ENCODE measurements at regions not wholly inside any gene's neighbourhood (a gene's known extent, or its start where the extent isn't known, plus 50 kb on each side); places are given as distances from the start of the nearest gene placed in this dataset.

DNA sequence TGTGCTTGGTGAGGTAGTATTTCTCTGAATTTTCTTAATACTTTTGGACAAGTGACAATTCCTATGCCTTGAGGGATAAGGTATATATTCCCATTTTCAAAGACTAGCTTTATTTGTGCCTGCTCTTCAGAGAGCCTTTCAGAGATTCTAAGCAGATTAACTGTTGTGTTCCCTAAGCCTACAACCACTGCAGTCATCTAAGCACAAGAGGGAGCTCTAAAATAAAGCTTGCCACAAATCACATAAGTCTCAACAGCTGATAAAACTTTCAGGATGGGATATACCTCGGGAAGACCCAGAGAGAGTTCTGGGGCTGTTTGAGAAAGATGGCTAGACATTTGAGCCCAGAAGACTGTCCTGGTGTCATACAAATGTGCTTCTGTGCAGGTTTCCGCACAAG is 157.3 kb downstream of the CYLC2 start:
- intact Hi-C loops (cut with micrococcal nuclease; ENCODE audit: unreplicated experiment): no loop called here
- TF ChIP-seq, protein P1, sequence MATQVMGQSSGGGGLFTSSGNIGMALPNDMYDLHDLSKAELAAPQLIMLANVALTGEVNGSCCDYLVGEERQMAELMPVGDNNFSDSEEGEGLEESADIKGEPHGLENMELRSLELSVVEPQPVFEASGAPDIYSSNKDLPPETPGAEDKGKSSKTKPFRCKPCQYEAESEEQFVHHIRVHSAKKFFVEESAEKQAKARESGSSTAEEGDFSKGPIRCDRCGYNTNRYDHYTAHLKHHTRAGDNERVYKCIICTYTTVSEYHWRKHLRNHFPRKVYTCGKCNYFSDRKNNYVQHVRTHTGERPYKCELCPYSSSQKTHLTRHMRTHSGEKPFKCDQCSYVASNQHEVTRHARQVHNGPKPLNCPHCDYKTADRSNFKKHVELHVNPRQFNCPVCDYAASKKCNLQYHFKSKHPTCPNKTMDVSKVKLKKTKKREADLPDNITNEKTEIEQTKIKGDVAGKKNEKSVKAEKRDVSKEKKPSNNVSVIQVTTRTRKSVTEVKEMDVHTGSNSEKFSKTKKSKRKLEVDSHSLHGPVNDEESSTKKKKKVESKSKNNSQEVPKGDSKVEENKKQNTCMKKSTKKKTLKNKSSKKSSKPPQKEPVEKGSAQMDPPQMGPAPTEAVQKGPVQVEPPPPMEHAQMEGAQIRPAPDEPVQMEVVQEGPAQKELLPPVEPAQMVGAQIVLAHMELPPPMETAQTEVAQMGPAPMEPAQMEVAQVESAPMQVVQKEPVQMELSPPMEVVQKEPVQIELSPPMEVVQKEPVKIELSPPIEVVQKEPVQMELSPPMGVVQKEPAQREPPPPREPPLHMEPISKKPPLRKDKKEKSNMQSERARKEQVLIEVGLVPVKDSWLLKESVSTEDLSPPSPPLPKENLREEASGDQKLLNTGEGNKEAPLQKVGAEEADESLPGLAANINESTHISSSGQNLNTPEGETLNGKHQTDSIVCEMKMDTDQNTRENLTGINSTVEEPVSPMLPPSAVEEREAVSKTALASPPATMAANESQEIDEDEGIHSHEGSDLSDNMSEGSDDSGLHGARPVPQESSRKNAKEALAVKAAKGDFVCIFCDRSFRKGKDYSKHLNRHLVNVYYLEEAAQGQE (IDR thresholded peaks at IDR 0.05; ENCODE audit: insufficient read depth in 1 of 2, low read depth in 2 of 2, low read length in 1 of 2): no peak
- TF ChIP-seq SIN3A (IDR thresholded peaks at IDR 0.05; ENCODE audit: borderline replicate concordance, insufficient read depth, low read depth, low read length): no peak
- TF ChIP-seq, protein P2, sequence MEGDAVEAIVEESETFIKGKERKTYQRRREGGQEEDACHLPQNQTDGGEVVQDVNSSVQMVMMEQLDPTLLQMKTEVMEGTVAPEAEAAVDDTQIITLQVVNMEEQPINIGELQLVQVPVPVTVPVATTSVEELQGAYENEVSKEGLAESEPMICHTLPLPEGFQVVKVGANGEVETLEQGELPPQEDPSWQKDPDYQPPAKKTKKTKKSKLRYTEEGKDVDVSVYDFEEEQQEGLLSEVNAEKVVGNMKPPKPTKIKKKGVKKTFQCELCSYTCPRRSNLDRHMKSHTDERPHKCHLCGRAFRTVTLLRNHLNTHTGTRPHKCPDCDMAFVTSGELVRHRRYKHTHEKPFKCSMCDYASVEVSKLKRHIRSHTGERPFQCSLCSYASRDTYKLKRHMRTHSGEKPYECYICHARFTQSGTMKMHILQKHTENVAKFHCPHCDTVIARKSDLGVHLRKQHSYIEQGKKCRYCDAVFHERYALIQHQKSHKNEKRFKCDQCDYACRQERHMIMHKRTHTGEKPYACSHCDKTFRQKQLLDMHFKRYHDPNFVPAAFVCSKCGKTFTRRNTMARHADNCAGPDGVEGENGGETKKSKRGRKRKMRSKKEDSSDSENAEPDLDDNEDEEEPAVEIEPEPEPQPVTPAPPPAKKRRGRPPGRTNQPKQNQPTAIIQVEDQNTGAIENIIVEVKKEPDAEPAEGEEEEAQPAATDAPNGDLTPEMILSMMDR (IDR thresholded peaks at IDR 0.05): no peak
- TF ChIP-seq POLR2AphosphoS5 (IDR thresholded peaks at IDR 0.05; ENCODE audit: low read depth, low read length): no peak
- no peak for TF ChIP-seq TCF7L2 (IDR thresholded peaks at IDR 0.05; ENCODE audit: low read depth, low read length)
- BruUV-seq (replicated peaks): no TSS peak
- Histone ChIP-seq H3K4me1 (ENCODE audit: control insufficient read depth, insufficient read depth, low read length) (no peaks in the 10 kb centered on the region), H3K4me3 (ENCODE audit: low read depth in 2 of 2, low read length in 2 of 2) (no peak overlapping the region), H3K27ac (ENCODE audit: low read length) (no peak overlapping the region), H3K9me3 (ENCODE audit: control insufficient read depth, insufficient read depth, low read depth, low read length) (no peaks in the 10 kb centered on the region), H3K27me3 (ENCODE audit: control insufficient read depth, insufficient read depth, low read length) (no peaks in the 10 kb centered on the region), H3K36me3 (ENCODE audit: control insufficient read depth, insufficient read depth, low read length) (no peaks in the 10 kb centered on the region)
- DNase-seq (ENCODE audit: low read depth, low spot score) (no peak), ATAC-seq (no peak)
- CTCF ChIA-PET: interaction anchor here (0.6 kb wide), 1 partner anchor 107 kb away, joined by 9 read pairs; no protein-coding TSS in a partner anchor
- POLR2A ChIA-PET: no interaction called here
- in situ Hi-C loops (cut with HindIII; ENCODE audit: low pct_unique_long_range_greater_than_20kb, low sequenced_read_pairs): no loop called here

DNA sequence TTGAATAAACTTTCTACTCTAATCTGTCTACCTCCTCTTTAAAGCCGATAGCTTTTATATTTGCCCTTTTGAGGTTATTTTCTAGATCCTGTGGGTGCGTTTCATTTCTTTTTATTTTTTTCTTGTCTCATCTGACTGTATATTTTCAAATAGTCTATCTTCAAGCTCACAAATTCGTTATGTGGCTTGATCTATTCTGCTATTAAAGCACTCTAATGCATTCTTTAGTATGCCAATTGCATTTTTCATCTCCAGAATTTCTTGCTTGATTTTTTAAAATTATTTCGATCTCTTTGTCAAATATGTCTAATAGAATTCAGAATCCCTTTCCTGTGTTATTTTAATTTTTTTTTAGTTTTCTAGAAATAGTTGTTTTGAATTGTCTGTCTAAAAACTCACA is 172.4 kb downstream of the CYLC2 start:
- H3K4me3 ChIP-seq (ENCODE audit: low read depth in 2 of 2, low read length in 2 of 2): no peak overlapping the region
- TF ChIP-seq POLR2AphosphoS5 (IDR thresholded peaks at IDR 0.05; ENCODE audit: low read depth, low read length) (no peak), SIN3A (IDR thresholded peaks at IDR 0.05; ENCODE audit: borderline replicate concordance, insufficient read depth, low read depth, low read length) (no peak), TCF7L2 (IDR thresholded peaks at IDR 0.05; ENCODE audit: low read depth, low read length) (no peak)
- TF ChIP-seq, protein P2 (IDR thresholded peaks at IDR 0.05): no peak
- H3K9me3 ChIP-seq (ENCODE audit: control insufficient read depth, insufficient read depth, low read depth, low read length): no peaks in the 10 kb centered on the region
- H3K27me3 ChIP-seq (ENCODE audit: control insufficient read depth, insufficient read depth, low read length): no peaks in the 10 kb centered on the region
- no peaks in the 10 kb centered on the region for H3K4me1 ChIP-seq (ENCODE audit: control insufficient read depth, insufficient read depth, low read length)
- no peak for ATAC-seq
- in situ Hi-C loops (cut with HindIII; ENCODE audit: low pct_unique_long_range_greater_than_20kb, low sequenced_read_pairs) (no loop called here), intact Hi-C loops (cut with micrococcal nuclease; ENCODE audit: unreplicated experiment) (no loop called here)
- ChIA-PET POLR2A (no interaction called here), CTCF (no interaction called here)
- no peak overlapping the region for H3K27ac ChIP-seq (ENCODE audit: low read length)
- no peaks in the 10 kb centered on the region for H3K36me3 ChIP-seq (ENCODE audit: control insufficient read depth, insufficient read depth, low read length)
- BruUV-seq (replicated peaks): no TSS peak
- DNase-seq (ENCODE audit: low read depth, low spot score): no peak
